ENCODE measurements at regions not wholly inside any gene's neighbourhood (a gene's known extent, or its start where the extent isn't known, plus 50 kb on each side); places are given as distances from the start of the nearest gene placed in this dataset.
"Not testable (repeated sequence)": the region's sequence is repeated elsewhere in the genome, so short reads cannot be mapped to it uniquely, and the experiment has no call there.

DNA sequence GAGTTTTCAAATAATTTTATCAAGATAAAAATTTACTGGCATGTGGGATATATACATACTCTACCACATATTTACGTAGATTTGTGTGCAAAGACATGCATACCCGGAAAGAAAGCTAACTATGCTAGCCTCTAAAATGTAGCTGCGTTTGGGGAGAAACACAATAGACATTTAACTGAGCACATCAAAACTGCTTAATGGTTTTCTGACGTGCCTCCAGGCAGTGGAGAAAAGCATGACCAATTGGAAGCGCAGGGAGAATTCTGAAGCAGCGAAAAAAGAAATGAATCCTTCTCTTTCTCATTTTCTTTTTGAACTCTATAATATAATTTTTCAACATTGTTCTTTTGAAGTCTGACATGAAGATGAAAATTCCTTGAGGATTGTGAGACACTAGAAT is 60.3 kb upstream of the LYZL1 start:
- no peak overlapping the region for H3K27ac ChIP-seq
- WGBS, 3 donors = 91 to 93% (median 92%) methylated on average over 6 of the region's 6 CpGs

DNA sequence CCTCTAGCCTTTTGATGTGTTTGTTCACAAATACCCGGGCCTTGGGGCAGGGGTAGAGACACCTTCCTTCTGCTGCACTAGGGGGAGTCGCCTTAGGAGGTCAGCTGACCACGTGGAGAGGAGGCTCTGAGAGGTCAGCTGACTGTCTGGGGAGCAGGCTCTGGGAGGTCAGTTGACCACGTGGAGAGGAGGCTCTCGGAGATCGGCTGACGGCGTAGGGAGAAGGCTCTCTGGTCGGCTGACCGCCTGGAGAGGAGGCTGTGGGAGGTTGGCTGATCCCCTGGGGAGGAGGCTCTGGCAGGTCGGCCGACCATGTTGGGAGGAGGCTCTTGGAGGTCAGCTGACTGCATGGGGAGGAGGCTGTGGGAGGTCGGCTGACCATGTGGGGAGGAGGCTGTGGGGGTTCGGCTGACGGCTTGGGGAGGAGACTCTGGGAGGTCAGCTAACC is 59.6 kb upstream of the LYZL1 start:
- H3K4me1 ChIP-seq (ENCODE audit: insufficient read depth) = no peaks in the 10 kb centered on the region
- no peaks in the 10 kb centered on the region for H3K27me3 ChIP-seq
- TF ChIP-seq EP300 (IDR thresholded peaks at IDR 0.05) (no peak), POLR2A (IDR thresholded peaks at IDR 0.05) (no peak), CTCF (IDR thresholded peaks at IDR 0.05) (no peak)
- H3K4me3 ChIP-seq = no peak overlapping the region
- intact Hi-C loops (cut with DNase I) = loop anchor here in 1 of 4 donors (5.0 kb wide), 1 partner anchor 478 kb away; no protein-coding TSS in a partner anchor
- no peak for DNase-seq
- no peak overlapping the region for H3K27ac ChIP-seq
- 75 to 85% (median 81%) methylated on average over 15 of the region's 15 CpGs for WGBS, 3 donors
- no peaks in the 10 kb centered on the region for H3K36me3 ChIP-seq
- H3K9me3 ChIP-seq = no peaks in the 10 kb centered on the region

More for the DNA sequence above, 60.3 kb upstream of the LYZL1 start:
- no peaks in the 10 kb centered on the region for H3K9me3 ChIP-seq
- TF ChIP-seq CTCF (IDR thresholded peaks at IDR 0.05) (no peak), EP300 (IDR thresholded peaks at IDR 0.05) (no peak), POLR2A (IDR thresholded peaks at IDR 0.05) (no peak)
- H3K4me3 ChIP-seq = no peak overlapping the region
- no peak for DNase-seq
- H3K4me1 ChIP-seq (ENCODE audit: insufficient read depth) = no peaks in the 10 kb centered on the region
- intact Hi-C loops (cut with DNase I) = loop anchor here in 1 of 4 donors (5.0 kb wide), 1 partner anchor 479 kb away; no protein-coding TSS in a partner anchor
- no peaks in the 10 kb centered on the region for H3K27me3 ChIP-seq
- H3K36me3 ChIP-seq = no peaks in the 10 kb centered on the region

GRCh38 chr10:29236910-29237309 is 52.0 kb upstream of the LYZL1 start:
- intact Hi-C loops (cut with DNase I); H3K27me3 ChIP-seq; H3K36me3 ChIP-seq; H3K4me3 ChIP-seq; H3K27ac ChIP-seq; DNase-seq; H3K4me1 ChIP-seq (ENCODE audit: insufficient read depth); H3K9me3 ChIP-seq: not testable (repeated sequence)
- 92 to 94% (median 93%) methylated on average over 13 of the region's 13 CpGs for WGBS, 3 donors

DNA sequence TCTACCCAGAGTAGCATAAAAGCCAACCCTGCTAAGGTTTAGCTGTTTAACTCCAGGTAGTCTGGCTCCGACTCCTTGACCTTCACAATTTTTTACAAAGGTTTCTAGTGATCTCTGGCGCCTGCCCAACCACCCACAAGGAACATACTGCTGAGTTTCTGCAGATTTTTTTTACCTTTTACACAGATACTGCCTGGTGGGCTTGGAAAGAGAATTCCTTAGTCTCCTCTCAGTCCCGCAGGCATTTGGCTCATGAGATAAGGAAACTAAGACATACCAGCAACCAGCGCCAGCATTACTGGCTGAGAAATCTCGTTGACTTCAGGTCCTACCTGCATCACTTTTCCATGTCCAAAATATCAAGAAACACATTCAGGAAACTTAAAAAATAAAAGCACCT is 51.1 kb upstream of the LYZL1 start:
- Histone ChIP-seq H3K9me3 (no peaks in the 10 kb centered on the region), H3K4me3 (no peak overlapping the region), H3K27ac (no peak overlapping the region), H3K4me1 (ENCODE audit: insufficient read depth) (peaks cover 2% of the 10 kb centered on the region), H3K36me3 (no peaks in the 10 kb centered on the region), H3K27me3 (no peaks in the 10 kb centered on the region)
- TF ChIP-seq CTCF (IDR thresholded peaks at IDR 0.05) = no peak
- TF ChIP-seq POLR2A (IDR thresholded peaks at IDR 0.05) = no peak
- TF ChIP-seq EP300 (IDR thresholded peaks at IDR 0.05) = no peak
- 22 to 40% (median 27%) methylated on average over 5 of the region's 5 CpGs for WGBS, 3 donors
- intact Hi-C loops (cut with DNase I) = no loop called here
- DNase-seq = no peak

DNA sequence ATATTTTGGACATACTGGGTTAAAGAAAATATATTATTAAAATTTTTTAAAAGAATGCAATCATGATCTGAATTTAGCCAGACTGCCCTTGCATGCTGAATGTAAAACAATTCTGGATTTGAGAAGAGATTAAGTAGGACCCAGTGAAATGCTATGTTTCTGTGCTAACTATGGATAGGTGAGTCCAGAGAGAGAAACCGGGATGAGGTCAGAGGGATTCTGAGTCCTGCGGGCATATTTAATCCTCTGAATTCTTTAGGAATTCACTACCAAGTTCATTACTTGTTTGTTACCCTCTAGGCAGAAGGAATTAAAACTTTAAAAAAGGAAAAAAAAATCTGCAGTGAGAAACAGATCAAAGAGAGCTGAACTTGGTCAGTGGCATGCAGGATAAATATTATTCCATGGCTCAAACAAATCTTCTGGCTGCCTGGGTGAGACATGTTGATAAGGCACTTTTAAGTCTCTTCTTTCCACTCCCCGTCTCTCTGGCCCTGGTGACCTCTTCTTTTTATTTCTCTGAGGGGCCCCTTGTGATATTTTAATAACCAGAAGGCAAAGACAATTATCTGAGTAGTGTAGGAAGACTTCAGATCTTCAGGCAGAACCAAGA is 50.2 kb upstream of the LYZL1 start:
- Histone ChIP-seq H3K27ac (no peak overlapping the region), H3K4me1 (ENCODE audit: insufficient read depth) (peaks cover 2% of the 10 kb centered on the region), H3K4me3 (no peak overlapping the region), H3K36me3 (no peaks in the 10 kb centered on the region), H3K27me3 (no peaks in the 10 kb centered on the region), H3K9me3 (no peaks in the 10 kb centered on the region)
- 32 to 53% (median 41%) methylated on average over 3 of the region's 3 CpGs for WGBS, 3 donors
- TF ChIP-seq POLR2A (IDR thresholded peaks at IDR 0.05) (no peak), CTCF (IDR thresholded peaks at IDR 0.05) (no peak), EP300 (IDR thresholded peaks at IDR 0.05) (no peak)
- DNase-seq = no peak
- intact Hi-C loops (cut with DNase I) = no loop called here
